SK-N-SH treated with all-trans-retinoic acid at 6 μM for 48 hours (cell line): ENCODE measurements at regions not wholly inside any gene's neighbourhood (a gene's known extent, or its start where the extent isn't known, plus 50 kb on each side); places are given as distances from the start of the nearest gene placed in this dataset.
A peak's percentile ranks its signal among the peaks of the same experiment; 100 is the strongest.

Experiments
- ATAC-seq: fragments of 200-7000 bp; cut with Tn5 transposase; 3 replicates; pipeline ENCODE4 v1.9.1; 2020; ENCODE audit warnings: mild to moderate bottlenecking, moderate library complexity
- ARNTL ChIP-seq: fragments of 450-650 bp; formaldehyde crosslinking; IDR thresholded peaks from 2 replicates; pipeline ENCODE4 v1.5.0; 2020; ENCODE audit warnings: low read depth, mild to moderate bottlenecking, moderate library complexity, borderline replicate concordance
- BACH2 ChIP-seq: fragments of 250-450 bp; sonication (Bioruptor Pico); IDR thresholded peaks from 2 replicates; pipeline ENCODE4 v1.9.0; 2021; ENCODE audit warnings: mild to moderate bottlenecking, borderline replicate concordance
- CSDC2 ChIP-seq: fragments of 250-450 bp; sonication (Bioruptor Pico); IDR thresholded peaks from 2 replicates; pipeline ENCODE4 v1.5.0; 2020; ENCODE audit warnings: mild to moderate bottlenecking, moderate library complexity
- ESRRG ChIP-seq: fragments of 250-450 bp; sonication (Bioruptor Pico); IDR thresholded peaks from 2 replicates; pipeline ENCODE4 v1.6.1; 2021; ENCODE audit warnings: mild to moderate bottlenecking
- GLIS3 ChIP-seq: fragments of 250-450 bp; sonication (Bioruptor Pico); IDR thresholded peaks from 2 replicates; pipeline ENCODE4 v1.5.0; 2020; ENCODE audit warnings: mild to moderate bottlenecking, moderate library complexity
- ISL1 ChIP-seq: fragments of 250-450 bp; sonication (Bioruptor Pico); IDR thresholded peaks from 2 replicates; pipeline ENCODE4 v2.1.2; 2022; ENCODE audit warnings: mild to moderate bottlenecking, moderate library complexity
- PPARA ChIP-seq: fragments of 250-450 bp; sonication (Bioruptor Pico); IDR thresholded peaks from 2 replicates; pipeline ENCODE4 v1.5.0; 2020; ENCODE audit warnings: mild to moderate bottlenecking, borderline replicate concordance
- RARB ChIP-seq: fragments of 250-450 bp; sonication (Bioruptor Pico); IDR thresholded peaks from 2 replicates; pipeline ENCODE4 v1.8.0; 2021; ENCODE audit warnings: mild to moderate bottlenecking, moderate library complexity
- SNAI2 ChIP-seq: fragments of 250-450 bp; sonication (Bioruptor Pico); IDR thresholded peaks from 2 replicates; pipeline ENCODE4 v1.5.0; 2020; ENCODE audit warnings: mild to moderate bottlenecking, moderate library complexity
- TCF4 ChIP-seq: fragments of 250-450 bp; sonication (Bioruptor Pico); IDR thresholded peaks from 2 replicates; pipeline ENCODE4 v1.8.0; 2021; ENCODE audit warnings: mild to moderate bottlenecking, moderate library complexity, borderline replicate concordance
- TOX ChIP-seq: fragments of 250-450 bp; sonication (Bioruptor Pico); IDR thresholded peaks from 2 replicates; pipeline ENCODE4 v1.8.0; 2021; ENCODE audit warnings: mild to moderate bottlenecking, moderate library complexity, borderline replicate concordance
- ZFP30 ChIP-seq: fragments of 450-650 bp; formaldehyde crosslinking; IDR thresholded peaks from 2 replicates; pipeline ENCODE4 v1.5.0; 2022; ENCODE audit warnings: mild to moderate bottlenecking, moderate library complexity
- TF ChIP-seq, protein P1 (sequence below): fragments of 250-450 bp; sonication (Bioruptor Pico); IDR thresholded peaks from 2 replicates; pipeline ENCODE4 v1.5.1; 2020; ENCODE audit warnings: low read depth, mild to moderate bottlenecking, moderate library complexity
- TF ChIP-seq, protein P2 (sequence below): fragments of 250-450 bp; sonication (Bioruptor Pico); IDR thresholded peaks from 2 replicates; pipeline ENCODE4 v1.8.0; 2021; ENCODE audit warnings: low read depth, mild to moderate bottlenecking, moderate library complexity, borderline replicate concordance
- TF ChIP-seq, protein P3 (sequence below): fragments of 250-450 bp; sonication (Bioruptor Pico); IDR thresholded peaks from 2 replicates; pipeline ENCODE4 v1.8.0; 2020; ENCODE audit warnings: mild to moderate bottlenecking, moderate library complexity, borderline replicate concordance
- TF ChIP-seq, protein P4 (sequence below): fragments of 250-450 bp; sonication (Bioruptor Pico); IDR thresholded peaks from 2 replicates; pipeline ENCODE4 v1.5.1; 2021; ENCODE audit warnings: mild to moderate bottlenecking, moderate library complexity

DNA sequence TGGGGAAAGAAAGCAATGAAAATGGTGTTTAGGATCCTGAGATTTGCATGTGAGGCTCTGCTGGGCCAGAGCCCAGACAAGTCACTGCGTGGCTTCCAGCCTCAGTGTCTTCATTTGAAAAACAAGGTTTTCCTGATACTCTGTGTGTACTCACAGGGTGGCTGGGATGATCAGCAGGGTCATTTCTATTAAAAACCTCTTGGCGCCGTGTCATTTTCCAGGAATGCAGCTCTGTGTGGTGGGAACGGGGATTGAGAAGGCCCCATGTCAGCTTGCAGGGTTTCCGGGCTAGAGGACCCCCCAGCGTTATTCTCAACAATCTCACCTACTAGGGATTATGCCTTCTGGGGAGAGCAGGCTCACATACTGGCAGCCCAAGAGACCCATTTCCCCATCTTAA lies 73.5 kb downstream of the FOXL1 start:
- peak; percentile 56 for ATAC-seq

DNA sequence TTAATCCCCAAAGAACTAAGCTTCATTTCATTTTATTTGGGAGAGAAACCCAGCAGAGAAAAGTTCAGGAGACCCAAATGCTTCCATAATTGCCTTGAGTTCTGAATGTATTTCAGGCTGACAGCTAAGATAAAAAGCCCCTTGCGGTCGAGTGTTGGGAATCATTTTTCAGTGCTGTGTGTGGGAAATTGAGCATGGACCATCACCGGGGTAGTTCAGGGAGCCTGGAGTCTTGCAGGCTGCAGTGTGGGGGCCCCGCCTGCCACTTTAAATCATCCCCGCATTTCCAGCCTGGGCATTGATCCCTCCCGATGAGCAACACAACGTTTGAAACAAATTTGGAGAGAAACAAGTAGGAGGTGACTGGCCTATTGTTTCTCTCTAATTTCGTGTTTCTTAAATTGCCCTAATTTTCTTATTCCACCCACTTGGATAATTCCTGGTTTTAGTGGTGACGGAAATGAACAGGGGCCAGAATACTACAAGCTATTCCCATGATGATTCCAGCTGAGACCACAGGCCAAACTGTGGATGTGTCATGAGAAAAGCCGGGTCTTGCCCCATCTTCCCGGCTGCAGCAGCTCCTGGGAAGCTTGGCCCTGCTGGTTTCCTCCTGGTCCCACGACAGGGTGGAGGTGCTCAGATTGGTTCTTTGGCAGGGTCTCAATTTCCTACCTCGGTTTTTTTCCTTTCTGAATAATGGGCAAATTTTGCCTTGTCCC lies 75.1 kb downstream of the FOXL1 start:
- TF ChIP-seq SNAI2 (CRISPR knock-in tag) (no peak), ARNTL (CRISPR knock-in tag) (no peak), RARB (no peak), BACH2 (CRISPR knock-in tag) (no peak), TCF4 (CRISPR knock-in tag) (no peak)
- TF ChIP-seq, protein P1, sequence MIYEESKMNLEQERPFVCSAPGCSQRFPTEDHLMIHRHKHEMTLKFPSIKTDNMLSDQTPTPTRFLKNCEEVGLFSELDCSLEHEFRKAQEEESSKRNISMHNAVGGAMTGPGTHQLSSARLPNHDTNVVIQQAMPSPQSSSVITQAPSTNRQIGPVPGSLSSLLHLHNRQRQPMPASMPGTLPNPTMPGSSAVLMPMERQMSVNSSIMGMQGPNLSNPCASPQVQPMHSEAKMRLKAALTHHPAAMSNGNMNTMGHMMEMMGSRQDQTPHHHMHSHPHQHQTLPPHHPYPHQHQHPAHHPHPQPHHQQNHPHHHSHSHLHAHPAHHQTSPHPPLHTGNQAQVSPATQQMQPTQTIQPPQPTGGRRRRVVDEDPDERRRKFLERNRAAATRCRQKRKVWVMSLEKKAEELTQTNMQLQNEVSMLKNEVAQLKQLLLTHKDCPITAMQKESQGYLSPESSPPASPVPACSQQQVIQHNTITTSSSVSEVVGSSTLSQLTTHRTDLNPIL (CRISPR knock-in tag): no peak
- TF ChIP-seq, protein P2, sequence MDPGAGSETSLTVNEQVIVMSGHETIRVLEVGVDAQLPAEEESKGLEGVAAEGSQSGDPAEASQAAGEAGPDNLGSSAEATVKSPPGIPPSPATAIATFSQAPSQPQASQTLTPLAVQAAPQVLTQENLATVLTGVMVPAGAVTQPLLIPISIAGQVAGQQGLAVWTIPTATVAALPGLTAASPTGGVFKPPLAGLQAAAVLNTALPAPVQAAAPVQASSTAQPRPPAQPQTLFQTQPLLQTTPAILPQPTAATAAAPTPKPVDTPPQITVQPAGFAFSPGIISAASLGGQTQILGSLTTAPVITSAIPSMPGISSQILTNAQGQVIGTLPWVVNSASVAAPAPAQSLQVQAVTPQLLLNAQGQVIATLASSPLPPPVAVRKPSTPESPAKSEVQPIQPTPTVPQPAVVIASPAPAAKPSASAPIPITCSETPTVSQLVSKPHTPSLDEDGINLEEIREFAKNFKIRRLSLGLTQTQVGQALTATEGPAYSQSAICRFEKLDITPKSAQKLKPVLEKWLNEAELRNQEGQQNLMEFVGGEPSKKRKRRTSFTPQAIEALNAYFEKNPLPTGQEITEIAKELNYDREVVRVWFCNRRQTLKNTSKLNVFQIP (CRISPR knock-in tag): no peak
- TF ChIP-seq, all 23 proteins: peak for 0
- no peak for ATAC-seq

More for the DNA sequence above, 73.5 kb downstream of the FOXL1 start:
- no peak for TF ChIP-seq PPARA (CRISPR knock-in tag)

DNA sequence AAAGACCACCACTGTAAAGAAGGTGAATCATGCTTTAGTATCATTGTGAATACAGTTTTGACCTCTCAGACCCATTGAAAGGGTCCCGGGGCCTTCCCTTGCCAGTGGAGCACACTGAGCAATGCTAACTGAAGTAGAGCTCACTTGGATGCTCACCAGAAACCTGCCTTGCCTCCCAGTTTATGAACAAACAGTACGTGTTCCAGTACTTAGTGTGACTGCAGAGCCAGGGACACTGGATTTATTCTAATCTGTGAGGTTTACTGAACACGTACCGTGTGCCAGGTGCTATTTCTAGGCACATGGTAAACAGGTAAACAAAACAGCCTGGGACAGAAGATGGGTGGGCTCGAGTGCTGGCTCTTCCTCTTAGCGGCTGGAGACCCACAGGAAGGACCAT lies 79.6 kb downstream of the FOXL1 start:
- no peak for ATAC-seq
- no peak for TF ChIP-seq PPARA (CRISPR knock-in tag)
- TF ChIP-seq TOX (CRISPR knock-in tag): no peak
- TF ChIP-seq BACH2 (CRISPR knock-in tag): no peak
- TF ChIP-seq CSDC2 (CRISPR knock-in tag): no peak
- TF ChIP-seq, protein P2 (CRISPR knock-in tag): no peak
- no peak for TF ChIP-seq ARNTL (CRISPR knock-in tag)
- TF ChIP-seq, all 23 proteins: peak for 0

DNA sequence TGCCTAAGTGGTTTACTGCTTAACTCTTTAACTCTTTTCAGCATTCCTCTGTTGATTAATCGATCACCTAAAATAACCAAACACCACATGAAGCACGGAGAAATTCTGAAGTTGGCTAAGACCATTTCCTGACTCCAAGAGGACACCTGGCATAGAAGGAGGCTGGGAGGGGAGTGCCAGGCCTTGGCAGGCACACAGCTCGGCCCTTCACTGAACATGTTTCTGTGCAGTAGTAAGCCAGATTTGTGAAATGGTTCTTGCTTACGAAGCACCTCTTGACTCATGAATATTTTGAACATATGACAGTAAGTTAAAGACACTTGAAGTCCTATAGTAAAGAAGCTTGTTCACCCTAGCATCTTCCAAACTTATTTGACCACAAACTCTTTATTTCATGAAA lies 82.3 kb downstream of the FOXL1 start:
- TF ChIP-seq ESRRG (CRISPR knock-in tag): no peak
- TF ChIP-seq ZFP30 (CRISPR knock-in tag): no peak
- no peak for TF ChIP-seq BACH2 (CRISPR knock-in tag)
- TF ChIP-seq, protein P3, sequence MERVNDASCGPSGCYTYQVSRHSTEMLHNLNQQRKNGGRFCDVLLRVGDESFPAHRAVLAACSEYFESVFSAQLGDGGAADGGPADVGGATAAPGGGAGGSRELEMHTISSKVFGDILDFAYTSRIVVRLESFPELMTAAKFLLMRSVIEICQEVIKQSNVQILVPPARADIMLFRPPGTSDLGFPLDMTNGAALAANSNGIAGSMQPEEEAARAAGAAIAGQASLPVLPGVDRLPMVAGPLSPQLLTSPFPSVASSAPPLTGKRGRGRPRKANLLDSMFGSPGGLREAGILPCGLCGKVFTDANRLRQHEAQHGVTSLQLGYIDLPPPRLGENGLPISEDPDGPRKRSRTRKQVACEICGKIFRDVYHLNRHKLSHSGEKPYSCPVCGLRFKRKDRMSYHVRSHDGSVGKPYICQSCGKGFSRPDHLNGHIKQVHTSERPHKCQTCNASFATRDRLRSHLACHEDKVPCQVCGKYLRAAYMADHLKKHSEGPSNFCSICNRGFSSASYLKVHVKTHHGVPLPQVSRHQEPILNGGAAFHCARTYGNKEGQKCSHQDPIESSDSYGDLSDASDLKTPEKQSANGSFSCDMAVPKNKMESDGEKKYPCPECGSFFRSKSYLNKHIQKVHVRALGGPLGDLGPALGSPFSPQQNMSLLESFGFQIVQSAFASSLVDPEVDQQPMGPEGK (CRISPR knock-in tag): no peak
- TF ChIP-seq, protein P2 (CRISPR knock-in tag): no peak
- TF ChIP-seq TOX (CRISPR knock-in tag): no peak
- no peak for TF ChIP-seq ARNTL (CRISPR knock-in tag)
- no peak for TF ChIP-seq TCF4 (CRISPR knock-in tag)
- no peak for TF ChIP-seq ISL1
- no peak for TF ChIP-seq GLIS3 (CRISPR knock-in tag)
- no peak for TF ChIP-seq PPARA (CRISPR knock-in tag)
- TF ChIP-seq, protein P1 (CRISPR knock-in tag): no peak
- TF ChIP-seq, protein P4, sequence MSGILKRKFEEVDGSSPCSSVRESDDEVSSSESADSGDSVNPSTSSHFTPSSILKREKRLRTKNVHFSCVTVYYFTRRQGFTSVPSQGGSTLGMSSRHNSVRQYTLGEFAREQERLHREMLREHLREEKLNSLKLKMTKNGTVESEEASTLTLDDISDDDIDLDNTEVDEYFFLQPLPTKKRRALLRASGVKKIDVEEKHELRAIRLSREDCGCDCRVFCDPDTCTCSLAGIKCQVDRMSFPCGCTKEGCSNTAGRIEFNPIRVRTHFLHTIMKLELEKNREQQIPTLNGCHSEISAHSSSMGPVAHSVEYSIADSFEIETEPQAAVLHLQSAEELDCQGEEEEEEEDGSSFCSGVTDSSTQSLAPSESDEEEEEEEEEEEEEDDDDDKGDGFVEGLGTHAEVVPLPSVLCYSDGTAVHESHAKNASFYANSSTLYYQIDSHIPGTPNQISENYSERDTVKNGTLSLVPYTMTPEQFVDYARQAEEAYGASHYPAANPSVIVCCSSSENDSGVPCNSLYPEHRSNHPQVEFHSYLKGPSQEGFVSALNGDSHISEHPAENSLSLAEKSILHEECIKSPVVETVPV (CRISPR knock-in tag): no peak
- TF ChIP-seq, all 23 proteins: peak for 0
- no peak for ATAC-seq
